Neural crest cell (in vitro differentiated cells): ENCODE measurements at regions not wholly inside any gene's neighbourhood (a gene's known extent, or its start where the extent isn't known, plus 50 kb on each side); places are given as distances from the start of the nearest gene placed in this dataset.

ENCODE experiments used
- DNase-seq: peaks from one replicate; pipeline ENCODE4 v3.0.0; 2021; ENCODE audit warnings: low read depth, mixed read lengths, low spot score
- H3K27ac Mint-ChIP-seq: one replicate; pipeline ENCODE4 v1.8.0; 2021; ENCODE audit warnings: mild to moderate bottlenecking, mixed read lengths; ENCODE audit not compliant: unreplicated experiment
- H3K27me3 Mint-ChIP-seq: 2 replicates; pipeline ENCODE4 v1.8.0; 2021; ENCODE audit warnings: low read depth, mild to moderate bottlenecking, mixed read lengths
- H3K36me3 Mint-ChIP-seq: 2 replicates; pipeline ENCODE4 v1.8.0; 2021; ENCODE audit warnings: low read depth, mild to moderate bottlenecking, mixed read lengths
- H3K4me1 Mint-ChIP-seq: 2 replicates; pipeline ENCODE4 v1.8.0; 2021; ENCODE audit warnings: mixed read lengths
- H3K4me3 Mint-ChIP-seq: one replicate; pipeline ENCODE4 v1.8.0; 2021; ENCODE audit warnings: mild to moderate bottlenecking, mixed read lengths
- H3K9me3 Mint-ChIP-seq: 2 replicates; pipeline ENCODE4 v1.8.0; 2021; ENCODE audit warnings: mixed read lengths
- CTCF ChIP-seq: fragments of 200-600 bp; sonication (generic); conservative IDR thresholded peaks from 2 replicates; pipeline ENCODE4 v1.5.0; 2021; ENCODE audit warnings: antibody characterized with exemption, mild to moderate bottlenecking

- Mint-ChIP-seq H3K27ac (no peak overlapping the region), H3K4me1 (peaks cover 4% of the 10 kb centered on the region), H3K27me3 (no peaks in the 10 kb centered on the region), H3K4me3 (no peak overlapping the region), H3K36me3 (peaks cover 4% of the 10 kb centered on the region), H3K9me3 (peaks cover 8% of the 10 kb centered on the region)
- TF ChIP-seq CTCF, result no peak
- DNase-seq, result no peak
Observed at GRCh38 chr10:28470873-28471651, 61.9 kb upstream of the WAC start.

DNA sequence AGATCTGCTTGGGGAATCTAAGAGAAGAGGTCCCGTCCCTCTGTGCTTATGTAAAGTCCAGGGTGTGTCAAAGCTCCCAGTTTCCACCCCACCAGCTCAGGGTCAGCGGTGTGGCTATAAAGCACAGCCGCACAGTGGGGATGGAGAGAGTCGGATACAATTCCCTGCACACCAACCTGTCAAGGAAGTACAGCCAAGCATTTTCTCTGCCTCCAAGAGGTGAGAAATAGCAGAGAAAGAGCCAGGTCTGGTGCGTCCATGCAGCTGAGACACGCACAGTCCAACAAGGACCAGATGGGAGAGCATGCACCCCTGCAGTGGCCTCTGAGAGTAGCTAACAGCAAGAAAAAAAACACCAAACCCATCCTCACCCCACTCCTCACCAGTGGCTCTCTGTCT lies 61.3 kb upstream of the WAC start:
- TF ChIP-seq CTCF, result no peak
- DNase-seq, result no peak
- Mint-ChIP-seq H3K4me3 (no peak overlapping the region), H3K4me1 (peaks cover 4% of the 10 kb centered on the region), H3K36me3 (peaks cover 4% of the 10 kb centered on the region), H3K27me3 (no peaks in the 10 kb centered on the region), H3K27ac (no peak overlapping the region), H3K9me3 (peaks cover 8% of the 10 kb centered on the region)

GRCh38 chr10:28478646-28479045 lies 54.3 kb upstream of the WAC start:
- H3K9me3 Mint-ChIP-seq, result peaks cover 10% of the 10 kb centered on the region
- TF ChIP-seq CTCF, result no peak
- peaks cover 6% of the 10 kb centered on the region for H3K4me1 Mint-ChIP-seq
- no peaks in the 10 kb centered on the region for H3K27me3 Mint-ChIP-seq
- no peak overlapping the region for H3K27ac Mint-ChIP-seq
- DNase-seq, result no peak
- H3K36me3 Mint-ChIP-seq, result peaks cover 4% of the 10 kb centered on the region
- H3K4me3 Mint-ChIP-seq, result no peak overlapping the region

GRCh38 chr10:28479425-28479865 lies 53.5 kb upstream of the WAC start:
- no peak overlapping the region for H3K4me3 Mint-ChIP-seq
- no peaks in the 10 kb centered on the region for H3K36me3 Mint-ChIP-seq
- peaks cover 6% of the 10 kb centered on the region for H3K9me3 Mint-ChIP-seq
- H3K4me1 Mint-ChIP-seq, result peaks cover 6% of the 10 kb centered on the region
- TF ChIP-seq CTCF, result no peak
- DNase-seq, result no peak
- peak overlapping the region; percentile 35 for H3K27ac Mint-ChIP-seq
- no peaks in the 10 kb centered on the region for H3K27me3 Mint-ChIP-seq

DNA sequence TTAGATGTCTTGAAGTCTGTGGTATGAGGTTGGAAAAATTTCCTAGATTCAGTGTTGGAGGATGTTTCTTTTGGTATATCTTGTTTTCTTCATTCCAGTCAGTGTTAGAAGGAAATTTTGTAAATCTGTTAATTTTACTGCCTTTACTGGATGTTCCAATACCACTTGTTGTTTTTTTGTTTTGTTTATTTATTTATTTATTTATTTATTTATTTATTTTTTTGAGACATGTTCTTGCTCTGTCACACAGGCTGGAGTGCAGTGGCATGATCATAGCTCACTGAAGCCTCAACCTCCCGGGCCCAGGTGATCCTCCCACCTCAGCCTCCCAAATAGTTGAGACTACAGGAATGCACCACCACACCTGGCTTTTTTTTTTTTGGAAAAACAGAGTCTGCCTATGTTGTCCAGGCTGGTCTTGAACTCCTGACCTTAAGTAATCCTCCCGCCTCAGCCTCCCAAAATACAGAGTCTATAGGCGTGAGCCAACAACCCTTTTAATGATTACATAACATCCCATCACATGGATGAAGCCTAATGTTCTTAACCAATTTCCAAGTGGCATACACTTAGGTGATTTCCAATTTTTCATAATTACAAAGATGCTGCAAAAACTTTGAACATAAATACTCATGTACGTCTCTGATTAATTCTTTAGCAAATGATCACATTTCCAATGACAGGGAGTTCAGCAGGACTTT lies 52.8 kb upstream of the WAC start:
- no peak overlapping the region for H3K4me3 Mint-ChIP-seq

More for the DNA sequence above, 52.8 kb upstream of the WAC start:
- H3K27me3 Mint-ChIP-seq, result no peaks in the 10 kb centered on the region
- no peak for TF ChIP-seq CTCF
- H3K36me3 Mint-ChIP-seq, result no peaks in the 10 kb centered on the region
- no peak for DNase-seq
- peaks cover 6% of the 10 kb centered on the region for H3K4me1 Mint-ChIP-seq
- H3K27ac Mint-ChIP-seq, result no peak overlapping the region
- H3K9me3 Mint-ChIP-seq, result peaks cover 6% of the 10 kb centered on the region
